ENCODE measurements at regions not wholly inside any gene's neighbourhood (a gene's known extent, or its start where the extent isn't known, plus 50 kb on each side); places are given as distances from the start of the nearest gene placed in this dataset.

GRCh38 chr22:25358421-25359170 is 139.2 kb downstream of the CRYBB2 start:
- Histone ChIP-seq H4K5ac (ENCODE audit: low read depth, low read length) (no peak overlapping the region), H4K8ac (ENCODE audit: low read depth in 2 of 2, low read length in 2 of 2) (no peak overlapping the region), H3K9ac (ENCODE audit: low read depth, low read length) (no peak overlapping the region), H3K23ac (ENCODE audit: low read depth, low read length) (no peak overlapping the region), H4K91ac (ENCODE audit: insufficient read depth, low read depth, low read length) (no peak overlapping the region), H2BK120ac (ENCODE audit: low read depth, low read length) (no peak overlapping the region), H2BK20ac (ENCODE audit: low read depth, low read length) (no peak overlapping the region), H3K4me1 (ENCODE audit: control insufficient read depth, insufficient read depth, low read length) (no peaks in the 10 kb centered on the region), H3K9me3 (ENCODE audit: control insufficient read depth, insufficient read depth, low read length) (no peaks in the 10 kb centered on the region), H2AK9ac (replicated peaks; ENCODE audit: low read depth, low read length, poor library complexity) (no peak overlapping the region), H2BK15ac (ENCODE audit: low read depth, low read length) (no peak overlapping the region), H3K79me1 (ENCODE audit: low read depth in 1 of 2, low read length in 2 of 2) (peaks cover 3 to 17% of the 10 kb centered on the region in 2 experiments; a peak in 1 of 4 replicates), H3K4me3 (ENCODE audit: insufficient read depth, low read depth, low read length) (no peak overlapping the region), H3K4ac (ENCODE audit: low read depth, low read length) (no peak overlapping the region), H3K27me3 (ENCODE audit: control insufficient read depth, insufficient read depth, low read length) (no peaks in the 10 kb centered on the region), H3K36me3 (ENCODE audit: control insufficient read depth, insufficient read depth, low read length) (peaks cover 52% of the 10 kb centered on the region), H2BK5ac (ENCODE audit: low read depth, low read length, poor library complexity, severe bottlenecking) (no peak overlapping the region), H3K9me1 (ENCODE audit: insufficient read depth, low read length) (no peaks in the 10 kb centered on the region; the same call in 1 of the 2 replicates), H4K20me1 (ENCODE audit: insufficient read depth, low read length) (peaks cover 13% of the 10 kb centered on the region), H3K14ac (replicated peaks; ENCODE audit: low read depth, low read length) (no peak overlapping the region), H3K27ac (ENCODE audit: insufficient read depth, low read length) (no peak overlapping the region), H3K56ac (ENCODE audit: extremely low read depth, insufficient read depth, low read length) (no peak overlapping the region), H2AK5ac (ENCODE audit: low read depth, low read length) (no peak overlapping the region), H2AFZ (replicated peaks; ENCODE audit: low read length, poor library complexity) (no peak overlapping the region), H3K18ac (ENCODE audit: low read depth, low read length) (no peak overlapping the region), H3K4me2 (ENCODE audit: low read depth, low read length) (no peak overlapping the region)
- CTCF ChIA-PET: no interaction called here
- DNase-seq: no peak
- WGBS, 2 experiments (ENCODE audit: extremely low coverage in 2 of 2, insufficient read length in 1 of 2): 89% methylated on average over 10 of the region's 15 CpGs; no CpG with 5 or more reads in 1 of the 2 experiments
- ATAC-seq (ENCODE audit: low read depth): no peak
- no TSS peak for BruUV-seq (replicated peaks)
- POLR2A ChIA-PET (ENCODE audit: unreplicated experiment): no interaction called here
- intact Hi-C loops (cut with micrococcal nuclease): no loop called here
- TF ChIP-seq BHLHE40 (IDR thresholded peaks at IDR 0.05; ENCODE audit: low read depth, low read length) (no peak), RAD21 (IDR thresholded peaks at IDR 0.05; ENCODE audit: low read length) (no peak), RFX5 (IDR thresholded peaks at IDR 0.05; ENCODE audit: low read depth, low read length) (no peak), MXI1 (IDR thresholded peaks at IDR 0.05; ENCODE audit: borderline replicate concordance, low read depth, low read length) (no peak), NFE2L2 (IDR thresholded peaks at IDR 0.05; ENCODE audit: low read depth, low read length) (no peak), CTCF (conservative IDR thresholded peaks at IDR 0.05; ENCODE audit: low read depth, low read length) (no peak), CHD1 (IDR thresholded peaks at IDR 0.05; ENCODE audit: low read depth, low read length) (no peak), FOS (IDR thresholded peaks at IDR 0.05; ENCODE audit: low read depth, low read length) (no peak), MAFK (IDR thresholded peaks at IDR 0.05; ENCODE audit: low read depth, low read length) (no peak), CEBPB (IDR thresholded peaks at IDR 0.05; ENCODE audit: low read depth, low read length) (no peak), POLR2A (IDR thresholded peaks at IDR 0.05; ENCODE audit: low read depth, low read length) (no peak), RCOR1 (IDR thresholded peaks at IDR 0.05; ENCODE audit: insufficient replicate concordance, low read length) (no peak), MAZ (IDR thresholded peaks at IDR 0.05; ENCODE audit: borderline replicate concordance, low read depth, low read length) (no peak), SMC3 (IDR thresholded peaks at IDR 0.05; ENCODE audit: low read depth, low read length) (no peak)
- TF ChIP-seq, protein P1, sequence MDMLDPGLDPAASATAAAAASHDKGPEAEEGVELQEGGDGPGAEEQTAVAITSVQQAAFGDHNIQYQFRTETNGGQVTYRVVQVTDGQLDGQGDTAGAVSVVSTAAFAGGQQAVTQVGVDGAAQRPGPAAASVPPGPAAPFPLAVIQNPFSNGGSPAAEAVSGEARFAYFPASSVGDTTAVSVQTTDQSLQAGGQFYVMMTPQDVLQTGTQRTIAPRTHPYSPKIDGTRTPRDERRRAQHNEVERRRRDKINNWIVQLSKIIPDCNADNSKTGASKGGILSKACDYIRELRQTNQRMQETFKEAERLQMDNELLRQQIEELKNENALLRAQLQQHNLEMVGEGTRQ (IDR thresholded peaks at IDR 0.05; ENCODE audit: low read depth, low read length): no peak
- dilution Hi-C loops (cut with HindIII; ENCODE audit: low sequenced_read_pairs, unreplicated experiment): no loop called here
- in situ Hi-C loops (cut with MboI; ENCODE audit: low sequenced_read_pairs): no loop called here

All from IMR-90 (cell line).